ENCODE measurements at regions not wholly inside any gene's neighbourhood (a gene's known extent, or its start where the extent isn't known, plus 50 kb on each side); places are given as distances from the start of the nearest gene placed in this dataset.
A peak's percentile ranks its signal among the peaks of the same experiment; 100 is the strongest.

GRCh38 chr16:89027281-89027680, 50.3 kb upstream of the CBFA2T3 start:
- no peak for DNase-seq

GRCh38 chr16:89031715-89032659, 55.0 kb upstream of the CBFA2T3 start:
- DNase-seq, result peak; percentile 74

- DNase-seq, result no peak
Observed at GRCh38 chr16:89033304-89033703, 56.3 kb upstream of the CBFA2T3 start.

DNA sequence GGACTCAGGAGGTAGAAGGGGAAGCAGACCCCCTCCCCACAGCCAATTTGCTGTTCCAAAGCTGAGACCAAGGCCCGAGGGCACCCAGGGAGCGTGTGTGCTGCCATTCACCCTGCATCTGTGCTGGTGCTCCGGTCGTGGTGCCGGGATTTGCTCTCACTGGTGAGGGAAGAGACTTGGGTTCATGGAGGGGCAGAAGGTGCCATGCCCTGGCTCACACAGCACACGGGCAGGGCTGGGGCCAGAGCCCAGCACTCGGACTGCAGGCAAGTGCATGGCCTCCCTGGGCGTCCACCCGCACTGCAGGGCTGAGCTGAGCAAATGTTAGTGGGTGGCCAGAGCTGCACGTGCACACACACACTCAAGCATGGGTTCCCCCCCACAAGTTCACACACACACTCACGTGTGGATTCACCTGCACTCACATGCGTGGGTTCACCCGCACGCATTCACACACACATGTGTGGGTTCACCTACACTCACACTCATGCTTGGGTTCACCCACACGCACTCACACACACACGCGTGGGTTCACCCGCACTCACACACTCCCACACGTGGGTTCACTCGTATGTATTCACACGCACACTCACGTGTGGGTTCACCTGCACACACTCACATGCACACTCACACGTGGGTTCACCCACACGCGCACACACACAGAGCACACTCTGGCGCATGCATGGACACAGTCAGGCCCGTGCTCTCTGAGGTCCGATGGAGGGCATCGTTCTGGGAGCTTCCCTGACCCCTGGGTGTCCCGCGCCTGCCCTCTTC, 57.0 kb upstream of the CBFA2T3 start:
- DNase-seq, result no peak

GRCh38 chr16:89034573-89034961, 57.6 kb upstream of the CBFA2T3 start:
- no peak for DNase-seq

GRCh38 chr16:89034971-89035668, 58.1 kb upstream of the CBFA2T3 start:
- no peak for DNase-seq

DNA sequence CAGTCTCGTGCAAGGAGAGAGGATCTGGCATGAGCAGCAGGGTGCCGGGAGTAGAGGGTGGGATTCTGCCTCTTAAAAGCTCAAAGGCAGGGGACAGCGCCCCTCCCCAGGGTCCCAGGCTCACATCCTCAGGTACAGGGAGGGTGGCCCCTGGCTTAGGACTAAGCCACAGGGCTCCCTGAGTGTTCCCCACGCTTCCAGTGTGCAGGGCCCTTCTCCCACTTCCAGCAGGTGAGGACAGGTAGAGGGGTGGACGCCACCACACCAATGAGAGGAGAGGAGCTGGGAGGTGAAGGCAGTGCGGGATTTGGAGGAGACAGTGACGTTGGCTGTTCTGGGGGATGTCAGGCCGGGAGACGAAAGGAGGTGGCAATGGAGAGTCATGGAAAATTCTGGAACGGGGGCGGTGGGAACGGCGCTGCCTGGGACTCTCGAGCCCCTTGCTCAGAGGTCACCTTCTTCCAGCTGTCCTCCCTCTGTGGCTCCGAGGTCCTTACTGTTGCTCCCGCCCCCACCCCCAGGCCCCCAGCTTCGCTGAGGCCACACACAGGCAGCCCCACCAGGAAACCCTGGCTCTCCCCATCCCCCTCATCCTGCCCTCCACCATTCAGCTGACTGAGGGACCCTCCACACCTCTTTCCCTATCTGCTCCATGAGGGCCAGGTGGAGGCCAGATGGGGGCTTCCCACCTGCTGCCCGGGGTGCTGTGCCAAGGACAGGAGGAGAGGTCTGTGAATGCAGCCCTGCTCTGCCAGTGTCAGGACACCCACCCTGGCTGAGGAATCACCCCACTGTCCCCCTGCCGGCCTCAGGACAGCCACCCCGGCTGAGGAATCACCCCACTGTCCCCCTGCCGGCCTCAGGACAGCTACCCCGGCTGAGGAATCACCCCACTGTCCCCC, 57.7 kb upstream of the ACSF3 start:
- no peak for DNase-seq

DNA sequence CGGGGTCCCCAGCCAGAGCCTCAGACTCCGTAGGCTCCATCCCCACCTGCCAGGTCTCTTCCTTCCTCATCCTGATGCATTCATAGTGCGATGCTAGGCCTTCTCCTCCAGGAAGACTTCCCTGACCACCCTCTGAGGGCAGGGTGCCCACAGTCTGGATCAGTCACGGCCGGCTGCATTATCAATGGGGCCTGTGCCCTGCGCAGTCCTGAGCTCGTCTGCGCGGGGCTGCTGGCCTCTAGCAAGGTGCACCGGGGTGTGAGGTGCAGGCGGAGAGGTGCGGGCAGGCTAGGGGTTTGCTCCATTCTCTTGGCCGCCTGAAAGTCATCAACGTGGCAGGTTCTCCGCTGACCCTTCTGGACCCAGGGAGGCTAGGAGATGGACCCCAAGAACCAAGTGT, 56.9 kb upstream of the ACSF3 start:
- DNase-seq, result no peak

GRCh38 chr16:89037261-89038152, 56.1 kb upstream of the ACSF3 start:
- peak; percentile 8 for DNase-seq

DNA sequence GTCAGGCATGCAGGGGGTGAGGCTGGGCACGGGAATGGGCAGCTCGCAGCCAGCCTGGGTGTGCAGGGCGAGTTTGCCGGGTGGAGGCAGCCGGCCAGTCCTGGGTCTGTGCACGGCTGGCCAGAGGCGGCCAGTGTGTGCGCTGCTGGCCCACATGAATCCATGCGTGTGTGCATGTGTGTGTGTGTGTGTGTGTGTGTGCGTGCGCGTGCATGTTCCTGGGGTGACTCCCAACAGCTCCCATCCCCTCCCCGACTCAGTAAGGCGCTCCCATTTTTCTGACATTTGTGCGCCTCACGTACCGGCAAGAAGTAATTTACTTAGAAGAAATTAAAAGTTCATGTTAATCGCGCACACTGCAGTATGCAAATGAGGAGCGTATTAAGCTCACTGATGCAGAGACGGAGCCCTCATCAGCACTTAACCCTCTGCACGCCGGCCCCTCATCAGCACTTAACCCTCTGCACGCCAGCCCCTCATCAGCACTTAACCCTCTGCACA, 55.4 kb upstream of the ACSF3 start:
- DNase-seq, result no peak

- no peak for DNase-seq
Observed at GRCh38 chr16:89038811-89039735, 54.6 kb upstream of the ACSF3 start.

GRCh38 chr16:89039756-89040155, 53.9 kb upstream of the ACSF3 start:
- DNase-seq, result no peak

GRCh38 chr16:89040391-89040790, 53.3 kb upstream of the ACSF3 start:
- DNase-seq, result no peak

- DNase-seq, result no peak
Observed at GRCh38 chr16:89040861-89041570, 52.6 kb upstream of the ACSF3 start.

DNA sequence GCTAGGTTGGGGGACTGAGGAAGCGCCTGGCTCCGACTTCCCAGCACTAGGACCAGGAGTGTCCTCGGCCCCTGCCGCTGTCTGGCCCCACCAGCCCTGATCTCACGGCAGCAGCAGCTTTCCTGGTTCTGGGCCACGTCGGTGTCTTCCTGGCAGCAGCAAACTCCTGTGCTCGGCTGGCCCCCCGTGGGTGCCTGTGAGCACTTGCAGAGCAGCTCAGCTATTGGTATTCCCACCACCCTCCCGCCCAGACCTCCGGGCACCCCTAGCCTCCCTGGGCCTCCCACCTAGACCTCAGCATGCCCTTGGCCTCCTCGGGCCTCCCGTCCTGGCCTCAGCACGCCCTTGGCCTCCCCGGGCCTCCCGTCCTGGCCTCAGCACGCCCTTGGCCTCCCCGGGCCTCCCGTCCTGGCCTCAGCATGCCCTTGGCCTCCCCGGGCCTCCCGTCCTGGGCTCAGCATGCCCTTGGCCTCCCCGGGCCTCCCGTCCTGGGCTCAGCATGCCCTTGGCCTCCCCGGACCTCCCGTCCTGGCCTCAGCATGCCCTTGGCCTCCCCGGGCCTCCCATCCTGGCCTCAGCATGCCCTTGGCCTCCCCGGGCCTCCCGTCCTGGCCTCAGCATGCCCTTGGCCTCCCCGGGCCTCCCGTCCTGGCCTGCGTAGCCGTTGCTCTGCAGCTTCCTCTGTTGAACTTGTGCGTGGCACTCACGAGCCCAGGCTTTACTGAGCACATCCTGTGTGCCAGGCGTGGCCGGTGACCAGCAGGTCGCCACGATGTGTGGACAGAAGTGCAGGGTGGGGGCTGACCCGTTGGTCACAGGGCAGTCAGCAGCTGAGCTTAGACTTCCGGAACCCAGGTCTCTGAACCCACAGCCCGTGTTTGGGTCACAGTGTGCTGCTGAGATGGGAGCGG, 51.8 kb upstream of the ACSF3 start:
- DNase-seq, result no peak

- no peak for DNase-seq
Observed at GRCh38 chr16:89042711-89043551, 50.7 kb upstream of the ACSF3 start.

All from CD4-positive, alpha-beta T cell treated with Interleukin-17A for 1 hour (primary cell).